Caco-2 (cell line): ENCODE measurements at regions not wholly inside any gene's neighbourhood (a gene's known extent, or its start where the extent isn't known, plus 50 kb on each side); places are given as distances from the start of the nearest gene placed in this dataset.

Experiments
- BruUV-seq: library from RNA; stranded (reverse); fragments of 400-500 nt; replicated peaks from 2 replicates; lab custom pipeline; 2021; lab: Mats Ljungman, UMichigan
- CTCF ChIA-PET: fragments of 300-600 bp; sonication (Branson Sonifier 250); formaldehyde crosslinking; loops from one replicate; lab custom pipeline; 2022; ENCODE audit warnings: antibody characterized with exemption; lab: Charles Lee
- POLR2A ChIA-PET: fragments of 300-600 bp; sonication (Branson Sonifier 250); formaldehyde crosslinking; loops from one replicate; lab custom pipeline; 2022; ENCODE audit warnings: antibody characterized with exemption; lab: Charles Lee
- DNase-seq, 2 experiments: peaks; one replicate each; pipeline versions ENCODE4 v3.0.0 to v3.0.0-alpha.2; 2020 to 2022
- H3K27me3 ChIP-seq: replicated peaks from 2 replicates; pipeline ENCODE4 v1.6.0; 2011; ENCODE audit warnings: low read length; ENCODE audit not compliant: control insufficient read depth, insufficient read depth
- H3K36me3 ChIP-seq: 2 replicates; pipeline ENCODE4 v1.5.1; 2011; ENCODE audit warnings: low read length; ENCODE audit not compliant: control insufficient read depth, insufficient read depth
- H3K4me1 ChIP-seq: fragments of 250-450 bp; sonication (Bioruptor Pico); 2 replicates; pipeline ENCODE4 v1.5.1; 2020; ENCODE audit warnings: mild to moderate bottlenecking
- H3K4me3 ChIP-seq: 2 replicates; pipeline ENCODE4 v1.5.1; 2011; ENCODE audit warnings: low read depth, mild to moderate bottlenecking, control low read depth, low read length
- H3K9me3 ChIP-seq: fragments of 250-450 bp; sonication (Bioruptor Pico); 2 replicates; pipeline ENCODE4 v1.5.1; 2020; ENCODE audit warnings: mild to moderate bottlenecking, moderate library complexity
- H3K27ac Mint-ChIP-seq: one replicate; pipeline ENCODE4 v1.8.0; 2022; ENCODE audit warnings: mixed read lengths; ENCODE audit not compliant: unreplicated experiment
- H3K27me3 Mint-ChIP-seq: one replicate; pipeline ENCODE4 v1.8.0; 2022; ENCODE audit warnings: mixed read lengths; ENCODE audit not compliant: insufficient read depth, unreplicated experiment
- H3K36me3 Mint-ChIP-seq: one replicate; pipeline ENCODE4 v1.8.0; 2022; ENCODE audit warnings: mild to moderate bottlenecking, mixed read lengths; ENCODE audit not compliant: insufficient read depth, unreplicated experiment
- H3K4me1 Mint-ChIP-seq: one replicate; pipeline ENCODE4 v1.8.0; 2022; ENCODE audit warnings: low read depth, mixed read lengths; ENCODE audit not compliant: unreplicated experiment
- H3K4me3 Mint-ChIP-seq: one replicate; pipeline ENCODE4 v1.8.0; 2022; ENCODE audit warnings: mild to moderate bottlenecking, moderate library complexity, mixed read lengths; ENCODE audit not compliant: unreplicated experiment
- H3K9me3 Mint-ChIP-seq: one replicate; pipeline ENCODE4 v1.8.0; 2022; ENCODE audit warnings: mixed read lengths; ENCODE audit not compliant: unreplicated experiment
- CTCF ChIP-seq, 2 experiments: fragments of 200-600 bp in 1 of 2; IDR thresholded peaks; 1 replicate in 1 of 2; 2 replicates in 1 of 2; pipeline versions ENCODE4 v1.5.1 to v1.8.0; 2011 to 2022; ENCODE audit warnings: antibody characterized with exemption in 1 of 2, control low read depth in 1 of 2, inconsistent platforms in 1 of 2, low read depth in 1 of 2, low read length in 1 of 2, mild to moderate bottlenecking in 1 of 2, moderate library complexity in 1 of 2; ENCODE audit not compliant: insufficient read depth in 1 of 2, severe bottlenecking in 1 of 2, unreplicated experiment in 1 of 2
- intact Hi-C: fragments of 100-400 bp; cut with micrococcal nuclease; formaldehyde crosslinking; loops from one replicate; pipeline ENCODE4 v1.10.0; 2022; ENCODE audit not compliant: unreplicated experiment

GRCh38 chr12:77328326-77328725 lies 263.0 kb upstream of the E2F7 start:
- DNase-seq = no peak
- Histone ChIP-seq H3K27me3 (no peaks in the 10 kb centered on the region; the same call in 1 of the 2 replicates), H3K4me3 (no peak overlapping the region), H3K4me1 (no peaks in the 10 kb centered on the region), H3K9me3 (no peaks in the 10 kb centered on the region), H3K36me3 (no peaks in the 10 kb centered on the region)
- Mint-ChIP-seq H3K4me3 (no peak overlapping the region), H3K27me3 (peaks cover 24% of the 10 kb centered on the region), H3K27ac (no peak overlapping the region), H3K4me1 (peaks cover 5% of the 10 kb centered on the region), H3K9me3 (no peaks in the 10 kb centered on the region), H3K36me3 (no peaks in the 10 kb centered on the region)
- intact Hi-C loops = no loop called here
- TF ChIP-seq CTCF (IDR thresholded peaks at IDR 0.05; ENCODE audit: insufficient read depth in 1 of 2, low read depth in 1 of 2, low read length in 1 of 2, severe bottlenecking in 1 of 2, unreplicated experiment in 1 of 2) = no peak
- CTCF ChIA-PET = no interaction called here
- BruUV-seq = no TSS peak
- POLR2A ChIA-PET = no interaction called here

- CTCF ChIA-PET = interaction anchor here (0.6 kb wide), 1 partner anchor 236 kb away, joined by 3 read pairs; no protein-coding TSS in a partner anchor
- Mint-ChIP-seq H3K4me1 (peaks cover 5% of the 10 kb centered on the region), H3K36me3 (no peaks in the 10 kb centered on the region), H3K9me3 (no peaks in the 10 kb centered on the region), H3K27me3 (peaks cover 32% of the 10 kb centered on the region), H3K4me3 (peak overlapping the region; percentile 85), H3K27ac (no peak overlapping the region)
- H3K4me1 ChIP-seq = no peaks in the 10 kb centered on the region
- DNase-seq = no peak
- no peaks in the 10 kb centered on the region for H3K36me3 ChIP-seq
- H3K9me3 ChIP-seq = no peaks in the 10 kb centered on the region
- TF ChIP-seq CTCF (IDR thresholded peaks at IDR 0.05; ENCODE audit: insufficient read depth in 1 of 2, low read depth in 1 of 2, low read length in 1 of 2, severe bottlenecking in 1 of 2, unreplicated experiment in 1 of 2) = no peak
- POLR2A ChIA-PET = no interaction called here
- intact Hi-C loops = loop anchor here (2.0 kb wide), 1 partner anchor 173 kb away; no protein-coding TSS in a partner anchor
- no TSS peak for BruUV-seq
- no peak overlapping the region for H3K4me3 ChIP-seq
- H3K27me3 ChIP-seq = no peaks in the 10 kb centered on the region; the same call in 1 of the 2 replicates
Observed at GRCh38 chr12:77325511-77326236, 260.3 kb upstream of the E2F7 start.

- Mint-ChIP-seq H3K27me3 (peaks cover 32% of the 10 kb centered on the region), H3K27ac (no peak overlapping the region), H3K4me3 (peak overlapping the region; percentile 85), H3K4me1 (peaks cover 5% of the 10 kb centered on the region), H3K36me3 (no peaks in the 10 kb centered on the region), H3K9me3 (no peaks in the 10 kb centered on the region)
- ChIA-PET CTCF (interaction anchor here (0.6 to 0.9 kb wide), 5 partner anchors 95 to 277 kb away, joined by 3 to 6 read pairs (median 3); no protein-coding TSS in a partner anchor), POLR2A (no interaction called here)
- DNase-seq = peak; percentile 56 to 78
- H3K27me3 ChIP-seq = no peaks in the 10 kb centered on the region; the same call in 1 of the 2 replicates
- no peaks in the 10 kb centered on the region for H3K9me3 ChIP-seq
- H3K36me3 ChIP-seq = no peaks in the 10 kb centered on the region
- H3K4me1 ChIP-seq = no peaks in the 10 kb centered on the region
- TF ChIP-seq CTCF (IDR thresholded peaks at IDR 0.05; ENCODE audit: insufficient read depth in 1 of 2, low read depth in 1 of 2, low read length in 1 of 2, severe bottlenecking in 1 of 2, unreplicated experiment in 1 of 2) = peak; percentile 19 to 70
- intact Hi-C loops = loop anchor here (2.0 kb wide), 1 partner anchor 172 kb away; no protein-coding TSS in a partner anchor
- H3K4me3 ChIP-seq = peak overlapping the region; percentile 38
- no TSS peak for BruUV-seq
Observed at GRCh38 chr12:77324763-77325468, 259.5 kb upstream of the E2F7 start.
